ENCODE measurements at regions not wholly inside any gene's neighbourhood (a gene's known extent, or its start where the extent isn't known, plus 50 kb on each side); places are given as distances from the start of the nearest gene placed in this dataset.
A peak's percentile ranks its signal among the peaks of the same experiment; 100 is the strongest.
"Not testable (repeated sequence)": the region's sequence is repeated elsewhere in the genome, so short reads cannot be mapped to it uniquely, and the experiment has no call there.

GRCh38 chr13:63457186-63457585 lies 2041.5 kb upstream of the PCDH20 start:
- Histone ChIP-seq H3K4me3 (ENCODE audit: low read depth, low read length) (no peak overlapping the region), H3K36me3 (no peaks in the 10 kb centered on the region), H3K27ac (no peak overlapping the region), H3K27me3 (ENCODE audit: insufficient read depth, low read depth, severe bottlenecking) (no peaks in the 10 kb centered on the region), H3K9me3 (ENCODE audit: severe bottlenecking) (no peaks in the 10 kb centered on the region)
- no peak for DNase-seq
- TF ChIP-seq CTCF (IDR thresholded peaks at IDR 0.05; ENCODE audit: low read depth, low read length): no peak

GRCh38 chr13:63455938-63456337 lies 2040.3 kb upstream of the PCDH20 start:
- Histone ChIP-seq H3K9me3 (ENCODE audit: severe bottlenecking) (no peaks in the 10 kb centered on the region), H3K4me3 (ENCODE audit: low read depth, low read length) (no peak overlapping the region), H3K27ac (no peak overlapping the region), H3K36me3 (no peaks in the 10 kb centered on the region), H3K27me3 (ENCODE audit: insufficient read depth, low read depth, severe bottlenecking) (no peaks in the 10 kb centered on the region)
- no peak for DNase-seq
- no peak for TF ChIP-seq CTCF (IDR thresholded peaks at IDR 0.05; ENCODE audit: low read depth, low read length)

- TF ChIP-seq CTCF (IDR thresholded peaks at IDR 0.05; ENCODE audit: low read depth, low read length): no peak
- no peaks in the 10 kb centered on the region for H3K36me3 ChIP-seq
- no peak overlapping the region for H3K27ac ChIP-seq
- H3K27me3 ChIP-seq (ENCODE audit: insufficient read depth, low read depth, severe bottlenecking): no peaks in the 10 kb centered on the region
- DNase-seq: no peak
- no peak overlapping the region for H3K4me3 ChIP-seq (ENCODE audit: low read depth, low read length)
- no peaks in the 10 kb centered on the region for H3K9me3 ChIP-seq (ENCODE audit: severe bottlenecking)
Observed at GRCh38 chr13:63449550-63449949, 2033.9 kb upstream of the PCDH20 start.

- H3K27me3 ChIP-seq (ENCODE audit: insufficient read depth, low read depth, severe bottlenecking): no peaks in the 10 kb centered on the region
- no peaks in the 10 kb centered on the region for H3K9me3 ChIP-seq (ENCODE audit: severe bottlenecking)
- no peak overlapping the region for H3K27ac ChIP-seq
- no peak for DNase-seq
- H3K4me3 ChIP-seq (ENCODE audit: low read depth, low read length): no peak overlapping the region
- no peak for TF ChIP-seq CTCF (IDR thresholded peaks at IDR 0.05; ENCODE audit: low read depth, low read length)
- no peaks in the 10 kb centered on the region for H3K36me3 ChIP-seq
Observed at GRCh38 chr13:63448692-63449091, 2033.0 kb upstream of the PCDH20 start.

GRCh38 chr13:63446329-63446728 lies 2030.7 kb upstream of the PCDH20 start:
- peak; percentile 17 for DNase-seq
- no peak for TF ChIP-seq CTCF (IDR thresholded peaks at IDR 0.05; ENCODE audit: low read depth, low read length)
- no peak overlapping the region for H3K27ac ChIP-seq
- H3K4me3 ChIP-seq (ENCODE audit: low read depth, low read length): no peak overlapping the region
- no peaks in the 10 kb centered on the region for H3K27me3 ChIP-seq (ENCODE audit: insufficient read depth, low read depth, severe bottlenecking)
- H3K36me3 ChIP-seq: no peaks in the 10 kb centered on the region
- H3K9me3 ChIP-seq (ENCODE audit: severe bottlenecking): no peaks in the 10 kb centered on the region

- not testable (repeated sequence) for H3K27me3 ChIP-seq (ENCODE audit: insufficient read depth, low read depth, severe bottlenecking); H3K36me3 ChIP-seq; DNase-seq; H3K4me3 ChIP-seq (ENCODE audit: low read depth, low read length); H3K27ac ChIP-seq; H3K9me3 ChIP-seq (ENCODE audit: severe bottlenecking)
Observed at GRCh38 chr13:63444225-63444624, 2028.6 kb upstream of the PCDH20 start.
